H1 (cell line): ENCODE measurements at regions not wholly inside any gene's neighbourhood (a gene's known extent, or its start where the extent isn't known, plus 50 kb on each side); places are given as distances from the start of the nearest gene placed in this dataset.

Experiments
- CHD2 ChIP-seq: IDR thresholded peaks from 2 replicates; pipeline ENCODE4 v1.6.1; 2012; ENCODE audit warnings: low read length, improper control_type of control experiment
- CHD7 ChIP-seq: fragments of 300-600 bp; sonication (generic); IDR thresholded peaks from 2 replicates; pipeline ENCODE4 v1.7.1; 2012; ENCODE audit warnings: low read length, moderate library complexity, mild to moderate bottlenecking, inconsistent platforms; ENCODE audit not compliant: insufficient replicate concordance
- CREB1 ChIP-seq: IDR thresholded peaks from 2 replicates; pipeline ENCODE4 v1.6.1; 2012; ENCODE audit warnings: inconsistent platforms
- GTF2F1 ChIP-seq: IDR thresholded peaks from 2 replicates; pipeline ENCODE4 v1.6.1; 2012; ENCODE audit warnings: low read depth, low read length, improper control_type of control experiment, borderline replicate concordance
- POLR2AphosphoS5 ChIP-seq: IDR thresholded peaks from 2 replicates; pipeline ENCODE4 v1.6.1; 2011; ENCODE audit warnings: low read depth, low read length
- RAD21 ChIP-seq, 2 experiments: IDR thresholded peaks in 1 of 2; conservative IDR thresholded peaks in 1 of 2; 2 replicates each; pipeline ENCODE4 v1.6.1; 2011; ENCODE audit warnings: low read depth in 2 of 2, low read length in 2 of 2, improper control_type of control experiment in 1 of 2, inconsistent platforms in 1 of 2, mild to moderate bottlenecking in 1 of 2, moderate library complexity in 1 of 2
- SIX5 ChIP-seq: IDR thresholded peaks from 2 replicates; pipeline ENCODE4 v1.6.1; 2011; ENCODE audit warnings: mild to moderate bottlenecking, low read depth, low read length
- USF2 ChIP-seq: IDR thresholded peaks from 2 replicates; pipeline ENCODE4 v1.6.1; 2011; ENCODE audit warnings: low read length, improper control_type of control experiment

GRCh38 chr21:38631206-38631605, 132.9 kb upstream of the ERG start:
- no peak for TF ChIP-seq POLR2AphosphoS5
- no peak for TF ChIP-seq CREB1
- no peak for TF ChIP-seq CHD7
- no peak for TF ChIP-seq RAD21 (IDR thresholded peaks at IDR 0.05 in 1 of 2, conservative IDR thresholded peaks at IDR 0.05 in 1 of 2; ENCODE audit: low read depth in 2 of 2, low read length in 2 of 2)
- TF ChIP-seq CHD2 = no peak
- no peak for TF ChIP-seq USF2
- TF ChIP-seq SIX5 = no peak
- no peak for TF ChIP-seq GTF2F1
